OCI-LY1 (cell line): ENCODE measurements at regions not wholly inside any gene's neighbourhood (a gene's known extent, or its start where the extent isn't known, plus 50 kb on each side); places are given as distances from the start of the nearest gene placed in this dataset.

Experiments
- H2AFZ ChIP-seq: fragments of 200-600 bp; sonication (generic), shearing (Covaris generic); 2 replicates; pipeline ENCODE4 v1.6.0; 2014; ENCODE audit warnings: antibody characterized with exemption, mild to moderate bottlenecking, low read length
- H3F3A ChIP-seq: fragments of 200-600 bp; sonication (generic), shearing (Covaris generic); 2 replicates; pipeline ENCODE4 v1.6.0; 2014; ENCODE audit warnings: mild to moderate bottlenecking, antibody characterized with exemption, low read length, moderate library complexity; ENCODE audit not compliant: insufficient read depth
- H3K27ac ChIP-seq: fragments of 200-600 bp; sonication (generic); 2 replicates; pipeline ENCODE4 v1.5.1; 2014; ENCODE audit warnings: low read length, mixed run types, mild to moderate bottlenecking, low read depth; ENCODE audit not compliant: poor library complexity, severe bottlenecking
- H3K27me3 ChIP-seq: fragments of 200-600 bp; sonication (generic); 2 replicates; pipeline ENCODE4 v1.6.0; 2014; ENCODE audit warnings: antibody characterized with exemption, mild to moderate bottlenecking, low read length, moderate library complexity; ENCODE audit not compliant: insufficient read depth
- H3K36me3 ChIP-seq: fragments of 200-600 bp; sonication (generic); 2 replicates; pipeline ENCODE4 v1.6.1; 2014; ENCODE audit warnings: mild to moderate bottlenecking, antibody characterized with exemption, low read length, moderate library complexity, mixed read lengths; ENCODE audit not compliant: insufficient read depth
- H3K4me1 ChIP-seq: fragments of 200-600 bp; sonication (generic); 2 replicates; pipeline ENCODE4 v1.5.1; 2014; ENCODE audit warnings: mild to moderate bottlenecking, low read length, moderate library complexity; ENCODE audit not compliant: insufficient read depth, severe bottlenecking
- H3K4me2 ChIP-seq: fragments of 200-600 bp; sonication (generic), shearing (Covaris generic); 2 replicates; pipeline ENCODE4 v1.6.1; 2014; ENCODE audit warnings: low read length
- H3K4me3 ChIP-seq: fragments of 200-600 bp; sonication (generic); 2 replicates; pipeline ENCODE4 v1.5.1; 2014; ENCODE audit warnings: low read length, low read depth, mild to moderate bottlenecking, mixed read lengths; ENCODE audit not compliant: poor library complexity, severe bottlenecking
- H3K79me2 ChIP-seq: fragments of 200-600 bp; shearing (Covaris generic); 2 replicates; pipeline ENCODE4 v1.6.1; 2016; ENCODE audit warnings: mixed run types, low read length, mixed read lengths; ENCODE audit not compliant: insufficient read depth
- H3K9ac ChIP-seq: fragments of 200-600 bp; sonication (generic), shearing (Covaris generic); 2 replicates; pipeline ENCODE4 v1.6.1; 2014; ENCODE audit warnings: mild to moderate bottlenecking, low read length, mixed read lengths
- H3K9me2 ChIP-seq: fragments of 200-600 bp; sonication (generic), shearing (Covaris generic); 2 replicates; pipeline ENCODE4 v1.6.1; 2014; ENCODE audit warnings: low read depth, mild to moderate bottlenecking, low read length, mixed read lengths
- H3K9me3 ChIP-seq: fragments of 200-600 bp; shearing (Covaris generic); 2 replicates; pipeline ENCODE4 v1.6.1; 2014; ENCODE audit warnings: low read length, mixed read lengths
- H4K20me1 ChIP-seq: fragments of 200-600 bp; sonication (generic), shearing (Covaris generic); 2 replicates; pipeline ENCODE4 v1.6.0; 2016; ENCODE audit warnings: mild to moderate bottlenecking, low read length; ENCODE audit not compliant: insufficient read depth
- EZH2 ChIP-seq: fragments of 200-600 bp; sonication (generic), shearing (Covaris generic); IDR thresholded peaks from 2 replicates; pipeline ENCODE4 v1.8.0; 2017; ENCODE audit warnings: borderline replicate concordance, mixed run types, mild to moderate bottlenecking, antibody characterized with exemption, low read length, moderate library complexity, mixed read lengths
- TF ChIP-seq, protein P1 (sequence below): fragments of 200-600 bp; sonication (generic), shearing (Covaris generic); IDR thresholded peaks from 2 replicates; pipeline ENCODE4 v1.5.1; 2017; ENCODE audit warnings: mild to moderate bottlenecking, antibody characterized with exemption, low read length, moderate library complexity, mixed read lengths

- Histone ChIP-seq H2AFZ (no peak overlapping the region), H3K4me2 (no peak overlapping the region)
- TF ChIP-seq EZH2 = no peak
- TF ChIP-seq, protein P1, sequence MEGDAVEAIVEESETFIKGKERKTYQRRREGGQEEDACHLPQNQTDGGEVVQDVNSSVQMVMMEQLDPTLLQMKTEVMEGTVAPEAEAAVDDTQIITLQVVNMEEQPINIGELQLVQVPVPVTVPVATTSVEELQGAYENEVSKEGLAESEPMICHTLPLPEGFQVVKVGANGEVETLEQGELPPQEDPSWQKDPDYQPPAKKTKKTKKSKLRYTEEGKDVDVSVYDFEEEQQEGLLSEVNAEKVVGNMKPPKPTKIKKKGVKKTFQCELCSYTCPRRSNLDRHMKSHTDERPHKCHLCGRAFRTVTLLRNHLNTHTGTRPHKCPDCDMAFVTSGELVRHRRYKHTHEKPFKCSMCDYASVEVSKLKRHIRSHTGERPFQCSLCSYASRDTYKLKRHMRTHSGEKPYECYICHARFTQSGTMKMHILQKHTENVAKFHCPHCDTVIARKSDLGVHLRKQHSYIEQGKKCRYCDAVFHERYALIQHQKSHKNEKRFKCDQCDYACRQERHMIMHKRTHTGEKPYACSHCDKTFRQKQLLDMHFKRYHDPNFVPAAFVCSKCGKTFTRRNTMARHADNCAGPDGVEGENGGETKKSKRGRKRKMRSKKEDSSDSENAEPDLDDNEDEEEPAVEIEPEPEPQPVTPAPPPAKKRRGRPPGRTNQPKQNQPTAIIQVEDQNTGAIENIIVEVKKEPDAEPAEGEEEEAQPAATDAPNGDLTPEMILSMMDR = no peak
These were observed 109.0 kb upstream of the COL21A1 start for GRCh38 chr6:56356426-56356825.

GRCh38 chr6:56353860-56354259 lies 106.5 kb upstream of the COL21A1 start:
- H2AFZ ChIP-seq = no peak overlapping the region
- H3F3A ChIP-seq = no peaks in the 10 kb centered on the region
- no peak overlapping the region for H3K4me3 ChIP-seq
- H3K9me3 ChIP-seq = no peaks in the 10 kb centered on the region
- no peaks in the 10 kb centered on the region for H3K9me2 ChIP-seq
- no peaks in the 10 kb centered on the region for H3K4me1 ChIP-seq
- H3K36me3 ChIP-seq = no peaks in the 10 kb centered on the region
- H4K20me1 ChIP-seq = no peaks in the 10 kb centered on the region
- H3K79me2 ChIP-seq = no peaks in the 10 kb centered on the region
- no peak overlapping the region for H3K4me2 ChIP-seq
- H3K9ac ChIP-seq = no peak overlapping the region
- no peak overlapping the region for H3K27ac ChIP-seq
- no peaks in the 10 kb centered on the region for H3K27me3 ChIP-seq
- TF ChIP-seq, protein P1 = no peak
- no peak for TF ChIP-seq EZH2

More at GRCh38 chr6:56356426-56356825, 109.0 kb upstream of the COL21A1 start:
- H3K9me2 ChIP-seq = no peaks in the 10 kb centered on the region
- no peaks in the 10 kb centered on the region for H3K4me1 ChIP-seq
- no peaks in the 10 kb centered on the region for H3K79me2 ChIP-seq
- no peak overlapping the region for H3K9ac ChIP-seq
- no peaks in the 10 kb centered on the region for H3K36me3 ChIP-seq
- H3K27ac ChIP-seq = no peak overlapping the region
- no peaks in the 10 kb centered on the region for H3K9me3 ChIP-seq
- H3F3A ChIP-seq = no peaks in the 10 kb centered on the region
- H3K4me3 ChIP-seq = no peak overlapping the region
- no peaks in the 10 kb centered on the region for H3K27me3 ChIP-seq
- no peaks in the 10 kb centered on the region for H4K20me1 ChIP-seq

DNA sequence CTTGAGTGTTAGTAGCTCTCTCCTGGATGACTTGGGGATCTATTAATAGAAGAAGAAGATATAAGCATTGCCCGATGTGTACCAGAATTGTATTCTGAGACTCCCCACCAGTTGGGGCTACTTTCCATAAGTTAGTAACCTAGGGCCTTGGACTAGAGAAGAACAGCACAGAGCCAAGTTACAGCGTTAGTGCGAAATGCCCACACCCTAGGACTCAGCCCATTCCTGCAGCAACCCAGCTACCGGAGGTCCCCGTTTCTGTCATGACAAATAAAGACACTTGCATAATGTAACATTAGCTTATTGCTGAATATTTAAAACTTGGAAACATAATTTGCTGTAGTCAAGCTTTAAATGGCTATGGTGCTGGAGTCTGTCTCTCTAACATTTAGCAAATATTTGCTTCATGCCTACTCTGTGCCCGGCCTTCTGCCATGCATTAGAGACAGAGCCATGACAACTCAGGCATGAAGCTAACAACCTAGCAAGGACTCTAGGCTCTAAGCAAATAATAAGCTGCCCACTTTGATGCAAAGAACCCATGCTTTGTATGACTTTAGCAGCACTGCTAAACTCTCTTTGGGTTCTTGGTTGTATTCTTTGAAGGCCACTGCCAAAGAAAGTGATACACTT lies 103.4 kb upstream of the COL21A1 start:
- Histone ChIP-seq H3K79me2 (no peaks in the 10 kb centered on the region), H3K4me2 (no peak overlapping the region), H3K4me3 (no peak overlapping the region), H3F3A (no peaks in the 10 kb centered on the region), H2AFZ (no peak overlapping the region), H3K27ac (no peak overlapping the region), H3K9me2 (no peaks in the 10 kb centered on the region), H3K9me3 (no peaks in the 10 kb centered on the region), H3K4me1 (no peaks in the 10 kb centered on the region), H3K9ac (no peak overlapping the region), H3K36me3 (no peaks in the 10 kb centered on the region), H4K20me1 (no peaks in the 10 kb centered on the region), H3K27me3 (no peaks in the 10 kb centered on the region)
- TF ChIP-seq EZH2 = no peak
- TF ChIP-seq, protein P1 = no peak
